HAP-1 (cell line): ENCODE measurements at regions not wholly inside any gene's neighbourhood (a gene's known extent, or its start where the extent isn't known, plus 50 kb on each side); places are given as distances from the start of the nearest gene placed in this dataset.

Source experiments
- DNase-seq, 2 experiments: peaks; one replicate each; pipeline ENCODE4 v3.0.0-alpha.2; 2016 to 2020; ENCODE audit warnings: low spot score in 2 of 2
- H3K27me3 ChIP-seq: fragments of 250-450 bp; sonication (Bioruptor Pico); 2 replicates; pipeline ENCODE4 v1.5.1; 2020; ENCODE audit warnings: low read depth, mild to moderate bottlenecking, moderate library complexity
- H3K36me3 ChIP-seq: fragments of 250-450 bp; sonication (Bioruptor Pico); replicated peaks from 2 replicates; pipeline ENCODE4 v1.5.1; 2020; ENCODE audit warnings: mild to moderate bottlenecking
- H3K4me1 ChIP-seq: fragments of 250-450 bp; sonication (Bioruptor Pico); 2 replicates; pipeline ENCODE4 v1.5.1; 2020; ENCODE audit warnings: mild to moderate bottlenecking
- H3K4me3 ChIP-seq: fragments of 250-450 bp; sonication (Bioruptor Pico); 2 replicates; pipeline ENCODE4 v1.5.1; 2020; ENCODE audit warnings: mild to moderate bottlenecking, moderate library complexity
- H3K9me3 ChIP-seq: fragments of 250-450 bp; sonication (Bioruptor Pico); 2 replicates; pipeline ENCODE4 v1.5.1; 2020; ENCODE audit warnings: mild to moderate bottlenecking, moderate library complexity
- in situ Hi-C: fragments of 300-500 bp; cut with MboI; formaldehyde crosslinking; loops from 3 replicates; pipeline ENCODE4 v1.14.3; 2020; ENCODE audit warnings: low sequenced_read_pairs, inconsistent platforms, mixed read lengths

DNA sequence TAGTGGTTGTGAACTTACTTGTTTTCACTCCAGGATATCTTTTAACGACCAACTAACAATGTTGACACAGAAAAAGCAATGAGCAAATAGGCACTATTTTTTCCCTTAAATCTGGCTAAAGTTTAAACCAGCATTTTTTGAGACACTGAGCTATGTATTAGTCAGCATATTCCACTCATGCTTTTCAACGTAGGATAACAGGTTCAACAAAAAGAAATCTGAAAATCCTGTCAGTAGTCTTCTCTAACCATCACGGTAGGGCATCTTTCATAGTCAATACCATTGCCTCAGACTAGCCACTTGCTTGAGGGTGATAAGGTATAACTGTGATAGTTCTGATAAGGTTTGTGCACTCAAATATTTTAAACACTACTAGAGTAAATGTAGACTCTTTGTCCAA, 1177.3 kb upstream of the NUDT12 start:
- Histone ChIP-seq H3K9me3 (no peaks in the 10 kb centered on the region), H3K4me1 (no peaks in the 10 kb centered on the region), H3K36me3 (no peaks in the 10 kb centered on the region), H3K27me3 (no peaks in the 10 kb centered on the region), H3K4me3 (no peak overlapping the region)
- DNase-seq = no peak
- in situ Hi-C loops = no loop called here

GRCh38 chr5:104739503-104739902, 1176.9 kb upstream of the NUDT12 start:
- Histone ChIP-seq H3K36me3 (no peaks in the 10 kb centered on the region), H3K4me3 (no peak overlapping the region), H3K4me1 (no peaks in the 10 kb centered on the region), H3K9me3 (no peaks in the 10 kb centered on the region), H3K27me3 (no peaks in the 10 kb centered on the region)
- no peak for DNase-seq
- in situ Hi-C loops = no loop called here

- no peaks in the 10 kb centered on the region for H3K27me3 ChIP-seq
- H3K4me3 ChIP-seq = no peak overlapping the region
- peaks cover 5% of the 10 kb centered on the region for H3K4me1 ChIP-seq
- H3K9me3 ChIP-seq = no peaks in the 10 kb centered on the region
- no peaks in the 10 kb centered on the region for H3K36me3 ChIP-seq
- DNase-seq = no peak
- in situ Hi-C loops = no loop called here
Measured at GRCh38 chr5:104736073-104736472, 1173.5 kb upstream of the NUDT12 start.

- H3K4me1 ChIP-seq = peaks cover 5% of the 10 kb centered on the region
- no peaks in the 10 kb centered on the region for H3K36me3 ChIP-seq
- no peaks in the 10 kb centered on the region for H3K27me3 ChIP-seq
- no peaks in the 10 kb centered on the region for H3K9me3 ChIP-seq
- H3K4me3 ChIP-seq = no peak overlapping the region
- in situ Hi-C loops = no loop called here
- no peak for DNase-seq
Measured at GRCh38 chr5:104734046-104734445, 1171.5 kb upstream of the NUDT12 start.

- no peaks in the 10 kb centered on the region for H3K36me3 ChIP-seq
- no peaks in the 10 kb centered on the region for H3K9me3 ChIP-seq
- DNase-seq = no peak
- in situ Hi-C loops = no loop called here
- H3K4me1 ChIP-seq = peaks cover 5% of the 10 kb centered on the region
- H3K27me3 ChIP-seq = no peaks in the 10 kb centered on the region
- no peak overlapping the region for H3K4me3 ChIP-seq
Measured at GRCh38 chr5:104733063-104733669, 1170.6 kb upstream of the NUDT12 start.

GRCh38 chr5:104731331-104731730, 1168.7 kb upstream of the NUDT12 start:
- in situ Hi-C loops = no loop called here
- H3K4me1 ChIP-seq = peaks cover 5% of the 10 kb centered on the region

GRCh38 chr5:104708027-104708426, 1145.4 kb upstream of the NUDT12 start:
- in situ Hi-C loops = no loop called here
- no peaks in the 10 kb centered on the region for H3K4me1 ChIP-seq
- no peak for DNase-seq

More at GRCh38 chr5:104731331-104731730, 1168.7 kb upstream of the NUDT12 start:
- H3K36me3 ChIP-seq = no peaks in the 10 kb centered on the region
- DNase-seq = no peak
- H3K9me3 ChIP-seq = no peaks in the 10 kb centered on the region
- no peak overlapping the region for H3K4me3 ChIP-seq
- no peaks in the 10 kb centered on the region for H3K27me3 ChIP-seq

GRCh38 chr5:104706600-104706999, 1144.0 kb upstream of the NUDT12 start:
- no peaks in the 10 kb centered on the region for H3K27me3 ChIP-seq
- in situ Hi-C loops = no loop called here
- H3K4me1 ChIP-seq = no peaks in the 10 kb centered on the region
- no peaks in the 10 kb centered on the region for H3K36me3 ChIP-seq
- no peaks in the 10 kb centered on the region for H3K9me3 ChIP-seq
- DNase-seq = no peak
- no peak overlapping the region for H3K4me3 ChIP-seq

More at GRCh38 chr5:104708027-104708426, 1145.4 kb upstream of the NUDT12 start:
- Histone ChIP-seq H3K9me3 (no peaks in the 10 kb centered on the region), H3K4me3 (no peak overlapping the region), H3K36me3 (no peaks in the 10 kb centered on the region), H3K27me3 (no peaks in the 10 kb centered on the region)

- Histone ChIP-seq H3K4me3 (no peak overlapping the region), H3K36me3 (no peaks in the 10 kb centered on the region), H3K4me1 (no peaks in the 10 kb centered on the region), H3K27me3 (no peaks in the 10 kb centered on the region), H3K9me3 (no peaks in the 10 kb centered on the region)
- no peak for DNase-seq
- in situ Hi-C loops = no loop called here
Measured at GRCh38 chr5:104702212-104702611, 1139.6 kb upstream of the NUDT12 start.

GRCh38 chr5:104699438-104699837, 1136.8 kb upstream of the NUDT12 start:
- no peaks in the 10 kb centered on the region; the same call in 1 of the 2 replicates for H3K4me1 ChIP-seq
- H3K36me3 ChIP-seq = no peaks in the 10 kb centered on the region
- no peaks in the 10 kb centered on the region for H3K27me3 ChIP-seq
- no peak overlapping the region for H3K4me3 ChIP-seq
- in situ Hi-C loops = no loop called here
- no peaks in the 10 kb centered on the region for H3K9me3 ChIP-seq
- no peak for DNase-seq

GRCh38 chr5:104661256-104661655, 1098.7 kb upstream of the NUDT12 start:
- Histone ChIP-seq H3K27me3 (no peaks in the 10 kb centered on the region), H3K4me1 (no peaks in the 10 kb centered on the region), H3K4me3 (no peak overlapping the region), H3K9me3 (no peaks in the 10 kb centered on the region), H3K36me3 (no peaks in the 10 kb centered on the region)
- in situ Hi-C loops = no loop called here
- DNase-seq = no peak

GRCh38 chr5:104659497-104659896, 1096.9 kb upstream of the NUDT12 start:
- H3K4me1 ChIP-seq = no peaks in the 10 kb centered on the region
- H3K4me3 ChIP-seq = no peak overlapping the region
- H3K36me3 ChIP-seq = no peaks in the 10 kb centered on the region
- H3K27me3 ChIP-seq = no peaks in the 10 kb centered on the region
- H3K9me3 ChIP-seq = no peaks in the 10 kb centered on the region
- in situ Hi-C loops = no loop called here
- no peak for DNase-seq

DNA sequence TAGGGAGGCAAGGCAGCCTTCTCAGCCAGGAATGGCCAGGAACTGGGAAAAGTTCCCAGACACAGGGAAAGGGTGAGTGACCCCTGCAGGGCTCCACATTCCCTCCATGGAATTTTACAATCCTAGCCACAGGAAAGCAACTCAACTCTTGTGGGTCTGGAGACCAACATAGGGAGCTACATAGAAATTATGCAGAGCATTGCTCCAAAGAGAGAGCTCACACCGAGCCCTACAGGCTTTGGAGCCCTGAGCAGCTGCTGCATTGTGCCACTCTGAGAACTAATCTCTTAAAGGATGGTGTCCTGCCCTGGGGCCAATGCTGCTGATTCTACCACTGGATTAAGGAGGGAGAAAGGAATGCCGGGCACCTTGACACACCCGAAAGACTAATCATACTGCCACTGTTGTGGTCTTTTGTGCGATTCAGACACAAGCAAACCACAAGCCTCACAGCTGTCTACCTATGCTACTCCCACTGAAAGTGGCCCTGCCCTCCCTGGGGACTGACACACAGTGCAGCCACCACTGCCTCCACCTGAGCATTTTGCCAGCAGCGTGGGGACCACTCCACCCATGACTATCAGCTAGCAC, 1089.8 kb upstream of the NUDT12 start:
- Histone ChIP-seq H3K4me1 (no peaks in the 10 kb centered on the region), H3K9me3 (no peaks in the 10 kb centered on the region), H3K36me3 (no peaks in the 10 kb centered on the region), H3K4me3 (no peak overlapping the region), H3K27me3 (no peaks in the 10 kb centered on the region)
- DNase-seq = peak; percentile 10 to 57
- in situ Hi-C loops = no loop called here

- in situ Hi-C loops = no loop called here
Measured at GRCh38 chr5:104650313-104651055, 1087.9 kb upstream of the NUDT12 start.

More at GRCh38 chr5:104650313-104651055, 1087.9 kb upstream of the NUDT12 start:
- H3K4me3 ChIP-seq = no peak overlapping the region
- no peaks in the 10 kb centered on the region for H3K27me3 ChIP-seq
- no peaks in the 10 kb centered on the region for H3K9me3 ChIP-seq
- no peak for DNase-seq
- no peaks in the 10 kb centered on the region for H3K36me3 ChIP-seq
- H3K4me1 ChIP-seq = no peaks in the 10 kb centered on the region
